ENCODE measurements at regions not wholly inside any gene's neighbourhood (a gene's known extent, or its start where the extent isn't known, plus 50 kb on each side); places are given as distances from the start of the nearest gene placed in this dataset.
"Not testable (repeated sequence)": the region's sequence is repeated elsewhere in the genome, so short reads cannot be mapped to it uniquely, and the experiment has no call there.

- TF ChIP-seq, protein P1, sequence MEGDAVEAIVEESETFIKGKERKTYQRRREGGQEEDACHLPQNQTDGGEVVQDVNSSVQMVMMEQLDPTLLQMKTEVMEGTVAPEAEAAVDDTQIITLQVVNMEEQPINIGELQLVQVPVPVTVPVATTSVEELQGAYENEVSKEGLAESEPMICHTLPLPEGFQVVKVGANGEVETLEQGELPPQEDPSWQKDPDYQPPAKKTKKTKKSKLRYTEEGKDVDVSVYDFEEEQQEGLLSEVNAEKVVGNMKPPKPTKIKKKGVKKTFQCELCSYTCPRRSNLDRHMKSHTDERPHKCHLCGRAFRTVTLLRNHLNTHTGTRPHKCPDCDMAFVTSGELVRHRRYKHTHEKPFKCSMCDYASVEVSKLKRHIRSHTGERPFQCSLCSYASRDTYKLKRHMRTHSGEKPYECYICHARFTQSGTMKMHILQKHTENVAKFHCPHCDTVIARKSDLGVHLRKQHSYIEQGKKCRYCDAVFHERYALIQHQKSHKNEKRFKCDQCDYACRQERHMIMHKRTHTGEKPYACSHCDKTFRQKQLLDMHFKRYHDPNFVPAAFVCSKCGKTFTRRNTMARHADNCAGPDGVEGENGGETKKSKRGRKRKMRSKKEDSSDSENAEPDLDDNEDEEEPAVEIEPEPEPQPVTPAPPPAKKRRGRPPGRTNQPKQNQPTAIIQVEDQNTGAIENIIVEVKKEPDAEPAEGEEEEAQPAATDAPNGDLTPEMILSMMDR (IDR thresholded peaks at IDR 0.05) = not testable (repeated sequence)
- TF ChIP-seq POLR2AphosphoS5, POLR2A, EP300 (IDR thresholded peaks at IDR 0.05): not testable (repeated sequence)
These were observed 75.1 kb upstream of the FBXO28 start for GRCh38 chr1:224038832-224039231.
